ENCODE measurements at regions not wholly inside any gene's neighbourhood (a gene's known extent, or its start where the extent isn't known, plus 50 kb on each side); places are given as distances from the start of the nearest gene placed in this dataset.

DNA sequence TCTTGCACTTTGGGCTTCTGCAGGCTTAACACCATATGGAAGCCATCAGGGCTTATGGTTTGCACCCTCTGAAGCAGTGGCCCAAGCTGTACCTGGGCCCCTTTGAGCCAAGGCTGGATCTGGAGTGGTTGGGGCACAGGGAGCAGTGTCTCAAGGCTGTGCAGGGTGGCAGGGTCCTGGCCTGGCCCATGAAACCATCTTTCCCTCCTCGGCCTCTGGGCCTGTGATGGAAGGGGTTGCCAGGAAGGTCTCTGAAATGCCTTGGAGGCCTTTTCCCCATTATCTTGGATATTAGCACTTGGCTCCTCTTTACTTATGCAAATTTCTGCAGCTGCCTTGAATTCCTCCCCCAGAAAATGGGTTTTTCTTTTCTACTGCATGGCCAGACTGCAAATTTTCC is 134.7 kb upstream of the USP9X start:
- no peak for TF ChIP-seq EP300 (IDR thresholded peaks at IDR 0.05; ENCODE audit: borderline replicate concordance in 1 of 2, low read depth in 2 of 2, low read length in 2 of 2)
- TF ChIP-seq, protein P1, sequence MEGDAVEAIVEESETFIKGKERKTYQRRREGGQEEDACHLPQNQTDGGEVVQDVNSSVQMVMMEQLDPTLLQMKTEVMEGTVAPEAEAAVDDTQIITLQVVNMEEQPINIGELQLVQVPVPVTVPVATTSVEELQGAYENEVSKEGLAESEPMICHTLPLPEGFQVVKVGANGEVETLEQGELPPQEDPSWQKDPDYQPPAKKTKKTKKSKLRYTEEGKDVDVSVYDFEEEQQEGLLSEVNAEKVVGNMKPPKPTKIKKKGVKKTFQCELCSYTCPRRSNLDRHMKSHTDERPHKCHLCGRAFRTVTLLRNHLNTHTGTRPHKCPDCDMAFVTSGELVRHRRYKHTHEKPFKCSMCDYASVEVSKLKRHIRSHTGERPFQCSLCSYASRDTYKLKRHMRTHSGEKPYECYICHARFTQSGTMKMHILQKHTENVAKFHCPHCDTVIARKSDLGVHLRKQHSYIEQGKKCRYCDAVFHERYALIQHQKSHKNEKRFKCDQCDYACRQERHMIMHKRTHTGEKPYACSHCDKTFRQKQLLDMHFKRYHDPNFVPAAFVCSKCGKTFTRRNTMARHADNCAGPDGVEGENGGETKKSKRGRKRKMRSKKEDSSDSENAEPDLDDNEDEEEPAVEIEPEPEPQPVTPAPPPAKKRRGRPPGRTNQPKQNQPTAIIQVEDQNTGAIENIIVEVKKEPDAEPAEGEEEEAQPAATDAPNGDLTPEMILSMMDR (IDR thresholded peaks at IDR 0.05; ENCODE audit: control extremely low read depth in 1 of 3, insufficient read depth in 1 of 3, low read depth in 1 of 3, low read length in 3 of 3): no peak
- no peak for TF ChIP-seq EZH2 (IDR thresholded peaks at IDR 0.05; ENCODE audit: low read depth, low read length, severe bottlenecking)
- TF ChIP-seq BACH1 (IDR thresholded peaks at IDR 0.05; ENCODE audit: low read length): no peak
- TF ChIP-seq POLR2AphosphoS5 (IDR thresholded peaks at IDR 0.05; ENCODE audit: low read depth, low read length): no peak
- no peak for TF ChIP-seq POLR2A (IDR thresholded peaks at IDR 0.05; ENCODE audit: control extremely low read depth in 1 of 2, low read depth in 2 of 2, low read length in 2 of 2)
- no peak for TF ChIP-seq FOSL1 (IDR thresholded peaks at IDR 0.05; ENCODE audit: insufficient read depth, low read depth, low read length)
- no peak for TF ChIP-seq CREB1 (IDR thresholded peaks at IDR 0.05)
- TF ChIP-seq RFX5 (IDR thresholded peaks at IDR 0.05; ENCODE audit: borderline replicate concordance, low read depth, low read length): no peak
- TF ChIP-seq, protein P2, sequence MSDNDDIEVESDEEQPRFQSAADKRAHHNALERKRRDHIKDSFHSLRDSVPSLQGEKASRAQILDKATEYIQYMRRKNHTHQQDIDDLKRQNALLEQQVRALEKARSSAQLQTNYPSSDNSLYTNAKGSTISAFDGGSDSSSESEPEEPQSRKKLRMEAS (IDR thresholded peaks at IDR 0.05): no peak
- no peak for TF ChIP-seq RBBP5 (IDR thresholded peaks at IDR 0.05; ENCODE audit: borderline replicate concordance, low read depth, low read length)
- TF ChIP-seq SRF (IDR thresholded peaks at IDR 0.05; ENCODE audit: low read depth, low read length): no peak
- no peak for TF ChIP-seq GTF2F1 (IDR thresholded peaks at IDR 0.05; ENCODE audit: borderline replicate concordance, low read depth, low read length)
- no peak for TF ChIP-seq CHD1 (IDR thresholded peaks at IDR 0.05; ENCODE audit: low read depth, low read length)

Data from H1 (cell line).